MM.1S (cell line): ENCODE measurements at regions not wholly inside any gene's neighbourhood (a gene's known extent, or its start where the extent isn't known, plus 50 kb on each side); places are given as distances from the start of the nearest gene placed in this dataset.
"Not testable (repeated sequence)": the region's sequence is repeated elsewhere in the genome, so short reads cannot be mapped to it uniquely, and the experiment has no call there.

Source experiments
- DNase-seq: peaks from one replicate; pipeline ENCODE4 v3.0.0-alpha.2; 2015
- H2AFZ ChIP-seq: fragments of 300-600 bp; sonication (generic); 2 replicates; pipeline ENCODE4 v1.6.0; 2016; ENCODE audit warnings: antibody characterized with exemption, low read length
- H3F3A ChIP-seq: fragments of 300-600 bp; sonication (generic); 2 replicates; pipeline ENCODE4 v1.6.1; 2016; ENCODE audit warnings: mild to moderate bottlenecking, antibody characterized with exemption, low read length, moderate library complexity, mixed read lengths; ENCODE audit not compliant: insufficient read depth
- H3K27ac ChIP-seq: fragments of 300-600 bp; sonication (generic); 2 replicates; pipeline ENCODE4 v1.5.1; 2016; ENCODE audit warnings: mild to moderate bottlenecking, low read length
- H3K27me3 ChIP-seq: fragments of 300-600 bp; sonication (generic); replicated peaks from 2 replicates; pipeline ENCODE4 v1.6.0; 2016; ENCODE audit warnings: low read length; ENCODE audit not compliant: insufficient read depth
- H3K36me3 ChIP-seq: fragments of 300-600 bp; sonication (generic); replicated peaks from 2 replicates; pipeline ENCODE4 v1.6.1; 2016; ENCODE audit warnings: mild to moderate bottlenecking, low read length, mixed read lengths; ENCODE audit not compliant: insufficient read depth
- H3K4me1 ChIP-seq: fragments of 300-600 bp; sonication (generic); 2 replicates; pipeline ENCODE4 v1.6.1; 2016; ENCODE audit warnings: low read length, mixed read lengths
- H3K4me2 ChIP-seq: fragments of 300-600 bp; sonication (generic); 2 replicates; pipeline ENCODE4 v1.6.0; 2016; ENCODE audit warnings: low read depth, low read length
- H3K4me3 ChIP-seq: fragments of 300-600 bp; sonication (generic); 2 replicates; pipeline ENCODE4 v1.5.1; 2016; ENCODE audit warnings: low read length, mixed read lengths
- H3K79me2 ChIP-seq: fragments of 300-600 bp; sonication (generic); 2 replicates; pipeline ENCODE4 v1.6.1; 2016; ENCODE audit warnings: mixed run types, low read length, mixed read lengths
- H3K9ac ChIP-seq: fragments of 300-600 bp; sonication (generic); 2 replicates; pipeline ENCODE4 v1.6.1; 2016; ENCODE audit warnings: low read length, mixed read lengths
- H3K9me2 ChIP-seq: fragments of 300-600 bp; sonication (generic); replicated peaks from 2 replicates; pipeline ENCODE4 v1.6.1; 2016; ENCODE audit warnings: mild to moderate bottlenecking, low read length, mixed read lengths; ENCODE audit not compliant: insufficient read depth
- H3K9me3 ChIP-seq: fragments of 300-600 bp; sonication (generic); replicated peaks from 2 replicates; pipeline ENCODE4 v1.6.1; 2016; ENCODE audit warnings: mild to moderate bottlenecking, low read length, mixed read lengths; ENCODE audit not compliant: insufficient read depth
- H4K20me1 ChIP-seq: fragments of 300-600 bp; sonication (generic); 2 replicates; pipeline ENCODE4 v1.6.1; 2016; ENCODE audit warnings: mild to moderate bottlenecking, low read length, moderate library complexity, mixed read lengths; ENCODE audit not compliant: insufficient read depth
- CTCF ChIP-seq: fragments of 300-600 bp; sonication (generic); IDR thresholded peaks from 2 replicates; pipeline ENCODE4 v1.5.1; 2016; ENCODE audit warnings: antibody characterized with exemption, low read length, mixed read lengths
- EZH2 ChIP-seq: fragments of 300-600 bp; sonication (generic); optimal IDR thresholded peaks from 2 replicates; pipeline ENCODE3; 2017; ENCODE audit warnings: low read depth, mild to moderate bottlenecking, antibody characterized with exemption, low read length, mixed read lengths
- EZH2phosphoT487 ChIP-seq: fragments of 300-600 bp; sonication (generic); IDR thresholded peaks from 2 replicates; pipeline ENCODE4 v1.6.1; 2018; ENCODE audit warnings: antibody characterized with exemption, low read length

GRCh38 chr4:86461849-86462248 is 102.0 kb upstream of the MAPK10 start:
- H2AFZ ChIP-seq, result no peak overlapping the region
- H3K79me2 ChIP-seq, result no peaks in the 10 kb centered on the region
- no peak overlapping the region for H3K4me2 ChIP-seq
- no peak overlapping the region for H3K9ac ChIP-seq
- TF ChIP-seq EZH2phosphoT487 (no peak), EZH2 (no peak), CTCF (no peak)
- no peaks in the 10 kb centered on the region for H4K20me1 ChIP-seq
- no peak for DNase-seq
- H3K4me3 ChIP-seq, result no peak overlapping the region
- no peaks in the 10 kb centered on the region for H3K9me2 ChIP-seq
- H3K36me3 ChIP-seq, result no peaks in the 10 kb centered on the region
- H3K27ac ChIP-seq, result no peak overlapping the region
- H3K27me3 ChIP-seq, result no peaks in the 10 kb centered on the region
- no peaks in the 10 kb centered on the region for H3K4me1 ChIP-seq
- no peaks in the 10 kb centered on the region for H3F3A ChIP-seq
- no peaks in the 10 kb centered on the region for H3K9me3 ChIP-seq

GRCh38 chr4:86472377-86473019 is 112.6 kb upstream of the MAPK10 start:
- H3K4me1 ChIP-seq, result no peaks in the 10 kb centered on the region
- H2AFZ ChIP-seq, result peak overlapping the region; percentile 36; the same call in 1 of the 2 replicates
- no peak overlapping the region for H3K27ac ChIP-seq
- H3K36me3 ChIP-seq, result no peaks in the 10 kb centered on the region
- H3F3A ChIP-seq, result no peaks in the 10 kb centered on the region
- H3K9ac ChIP-seq, result no peak overlapping the region
- H3K4me2 ChIP-seq, result no peak overlapping the region
- H3K4me3 ChIP-seq, result no peak overlapping the region
- no peak for DNase-seq
- H3K27me3 ChIP-seq, result no peaks in the 10 kb centered on the region
- no peaks in the 10 kb centered on the region for H3K9me3 ChIP-seq
- H3K79me2 ChIP-seq, result no peaks in the 10 kb centered on the region
- H3K9me2 ChIP-seq, result no peaks in the 10 kb centered on the region
- H4K20me1 ChIP-seq, result no peaks in the 10 kb centered on the region
- TF ChIP-seq EZH2, result no peak

- not testable (repeated sequence) for H3F3A ChIP-seq, H4K20me1 ChIP-seq, H3K79me2 ChIP-seq, H3K9me3 ChIP-seq, H3K4me3 ChIP-seq, H3K9ac ChIP-seq, H3K36me3 ChIP-seq, H2AFZ ChIP-seq, H3K4me2 ChIP-seq, H3K27ac ChIP-seq, H3K9me2 ChIP-seq, H3K4me1 ChIP-seq, DNase-seq, H3K27me3 ChIP-seq
Observed at GRCh38 chr4:86478151-86478550, 116.0 kb upstream of the PTPN13 start.

GRCh38 chr4:86481440-86481839 is 112.7 kb upstream of the PTPN13 start:
- Histone ChIP-seq H4K20me1 (no peaks in the 10 kb centered on the region), H3K79me2 (no peaks in the 10 kb centered on the region), H3K4me2 (no peak overlapping the region), H2AFZ (no peak overlapping the region), H3K9ac (no peak overlapping the region), H3K9me3 (no peaks in the 10 kb centered on the region), H3K4me3 (no peak overlapping the region), H3K4me1 (peaks cover 13% of the 10 kb centered on the region), H3K27ac (no peak overlapping the region), H3K9me2 (no peaks in the 10 kb centered on the region), H3K27me3 (peaks cover 4% of the 10 kb centered on the region; the same call in 1 of the 2 replicates), H3F3A (no peaks in the 10 kb centered on the region), H3K36me3 (no peaks in the 10 kb centered on the region)
- TF ChIP-seq EZH2 (no peak), CTCF (no peak), EZH2phosphoT487 (no peak)
- no peak for DNase-seq
